ENCODE measurements at regions not wholly inside any gene's neighbourhood (a gene's known extent, or its start where the extent isn't known, plus 50 kb on each side); places are given as distances from the start of the nearest gene placed in this dataset.

DNA sequence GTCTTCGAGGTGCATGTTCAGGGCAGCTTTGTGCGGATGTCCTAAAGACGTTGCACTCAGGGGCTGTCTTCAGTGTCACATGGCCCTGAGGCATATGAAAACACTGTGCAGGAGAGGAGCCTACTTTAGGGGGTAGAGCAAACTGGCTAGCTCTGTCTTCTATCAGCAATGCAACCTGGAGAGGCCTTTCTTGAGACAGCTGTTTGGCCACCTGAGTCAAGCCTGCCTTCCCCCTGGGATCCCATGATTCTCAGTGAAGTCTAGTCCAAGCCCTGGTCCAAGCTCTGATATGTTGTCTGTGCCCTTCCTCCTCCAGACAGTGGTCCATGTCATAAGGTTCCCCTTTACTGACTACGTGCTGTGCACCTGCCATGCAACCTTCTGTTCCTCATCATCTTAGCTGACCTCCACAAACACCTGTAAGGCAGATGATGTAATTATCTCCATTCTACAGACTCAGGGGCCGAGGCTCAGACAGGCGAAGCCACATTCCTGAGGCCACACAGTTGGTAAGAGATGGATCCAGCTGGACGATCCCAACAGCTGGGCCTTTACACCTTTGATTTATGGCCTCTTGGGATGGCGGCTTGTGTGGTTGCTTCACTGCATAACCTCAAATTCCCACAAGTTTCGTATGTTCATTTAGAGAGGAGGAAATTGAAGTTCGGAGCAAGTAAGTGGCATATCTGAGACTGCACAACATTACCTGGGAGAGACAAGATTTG, 109.9 kb downstream of the COPS8 start:
- peaks cover 8% of the 10 kb centered on the region for H3K4me1 Mint-ChIP-seq (ENCODE audit: low read depth)
- peaks cover 16% of the 10 kb centered on the region for H3K27me3 Mint-ChIP-seq
- TF ChIP-seq, protein P1, sequence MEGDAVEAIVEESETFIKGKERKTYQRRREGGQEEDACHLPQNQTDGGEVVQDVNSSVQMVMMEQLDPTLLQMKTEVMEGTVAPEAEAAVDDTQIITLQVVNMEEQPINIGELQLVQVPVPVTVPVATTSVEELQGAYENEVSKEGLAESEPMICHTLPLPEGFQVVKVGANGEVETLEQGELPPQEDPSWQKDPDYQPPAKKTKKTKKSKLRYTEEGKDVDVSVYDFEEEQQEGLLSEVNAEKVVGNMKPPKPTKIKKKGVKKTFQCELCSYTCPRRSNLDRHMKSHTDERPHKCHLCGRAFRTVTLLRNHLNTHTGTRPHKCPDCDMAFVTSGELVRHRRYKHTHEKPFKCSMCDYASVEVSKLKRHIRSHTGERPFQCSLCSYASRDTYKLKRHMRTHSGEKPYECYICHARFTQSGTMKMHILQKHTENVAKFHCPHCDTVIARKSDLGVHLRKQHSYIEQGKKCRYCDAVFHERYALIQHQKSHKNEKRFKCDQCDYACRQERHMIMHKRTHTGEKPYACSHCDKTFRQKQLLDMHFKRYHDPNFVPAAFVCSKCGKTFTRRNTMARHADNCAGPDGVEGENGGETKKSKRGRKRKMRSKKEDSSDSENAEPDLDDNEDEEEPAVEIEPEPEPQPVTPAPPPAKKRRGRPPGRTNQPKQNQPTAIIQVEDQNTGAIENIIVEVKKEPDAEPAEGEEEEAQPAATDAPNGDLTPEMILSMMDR (IDR thresholded peaks at IDR 0.05; ENCODE audit: unreplicated experiment) = no peak
- no peaks in the 10 kb centered on the region for H3K36me3 Mint-ChIP-seq (ENCODE audit: insufficient read depth)
- H3K27ac Mint-ChIP-seq = no peak overlapping the region
- H3K9me3 Mint-ChIP-seq (ENCODE audit: low read depth) = no peaks in the 10 kb centered on the region
- no peak overlapping the region for H3K4me3 Mint-ChIP-seq (ENCODE audit: low read depth)
- no peak for DNase-seq (ENCODE audit: low spot score, unreplicated experiment)

DNA sequence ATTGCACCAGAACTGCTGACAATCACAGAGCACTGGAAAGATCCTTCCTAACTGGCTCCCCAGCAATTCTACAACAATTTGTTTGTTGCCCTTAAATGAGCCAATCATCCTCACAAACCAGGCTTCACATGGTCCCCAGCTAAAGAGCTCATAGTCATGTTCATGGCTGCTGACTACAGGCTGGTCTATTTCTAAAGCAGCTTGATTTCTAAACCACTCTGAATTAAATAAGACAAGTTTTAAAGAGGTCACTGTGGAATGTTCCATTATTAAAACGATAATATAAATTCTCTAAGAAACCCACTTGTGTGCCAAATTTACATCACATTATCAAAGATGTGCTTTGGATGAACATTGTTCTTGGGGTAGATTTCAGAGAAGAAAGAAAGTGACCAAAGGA, 110.7 kb downstream of the COPS8 start:
- TF ChIP-seq, protein P1 (IDR thresholded peaks at IDR 0.05; ENCODE audit: unreplicated experiment) = no peak
- no peak overlapping the region for H3K4me3 Mint-ChIP-seq (ENCODE audit: low read depth)
- no peak for DNase-seq (ENCODE audit: low spot score, unreplicated experiment)
- H3K36me3 Mint-ChIP-seq (ENCODE audit: insufficient read depth) = no peaks in the 10 kb centered on the region
- no peaks in the 10 kb centered on the region for H3K9me3 Mint-ChIP-seq (ENCODE audit: low read depth)
- H3K27me3 Mint-ChIP-seq = peaks cover 16% of the 10 kb centered on the region
- peaks cover 8% of the 10 kb centered on the region for H3K4me1 Mint-ChIP-seq (ENCODE audit: low read depth)
- H3K27ac Mint-ChIP-seq = no peak overlapping the region

DNA sequence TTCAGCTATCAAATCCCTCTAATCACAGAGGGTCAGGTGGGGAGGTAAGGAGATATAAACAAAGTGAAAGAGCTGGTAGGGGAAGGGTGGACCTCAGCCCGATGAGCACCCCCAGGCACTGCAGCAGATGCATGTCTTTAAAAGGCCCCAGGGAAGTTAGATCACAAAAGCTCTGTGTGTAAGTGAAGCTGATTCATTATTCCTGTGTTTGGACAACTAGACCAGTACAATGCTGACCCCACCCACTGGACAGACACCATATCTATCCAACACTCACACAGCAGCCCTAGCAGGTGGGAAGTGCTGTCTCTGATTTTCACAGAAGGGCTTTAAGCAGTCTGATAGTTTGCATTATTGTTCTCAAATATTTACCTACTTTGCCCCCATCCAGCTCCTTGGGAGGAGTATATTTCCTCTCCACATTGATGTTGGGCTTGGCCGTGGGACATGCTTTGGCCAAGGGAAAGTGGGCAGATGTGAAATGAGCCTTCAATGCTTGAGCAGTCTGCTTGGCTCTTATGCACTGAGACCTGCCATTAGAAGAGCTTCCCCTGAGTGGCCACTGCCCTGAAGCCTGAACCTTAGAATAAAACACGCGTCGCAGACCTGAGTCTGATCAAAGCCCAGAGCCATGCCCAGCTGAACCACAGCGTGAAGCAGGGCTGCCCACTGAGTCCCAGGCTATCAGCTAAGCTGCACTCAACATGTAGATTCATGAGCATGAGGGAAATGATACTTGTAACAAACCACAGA, 111.4 kb downstream of the COPS8 start:
- Mint-ChIP-seq H3K27me3 (peaks cover 16% of the 10 kb centered on the region), H3K4me3 (ENCODE audit: low read depth) (no peak overlapping the region), H3K27ac (no peak overlapping the region), H3K9me3 (ENCODE audit: low read depth) (no peaks in the 10 kb centered on the region), H3K4me1 (ENCODE audit: low read depth) (peaks cover 8% of the 10 kb centered on the region), H3K36me3 (ENCODE audit: insufficient read depth) (no peaks in the 10 kb centered on the region)
- TF ChIP-seq, protein P1 (IDR thresholded peaks at IDR 0.05; ENCODE audit: unreplicated experiment) = no peak
- DNase-seq (ENCODE audit: low spot score, unreplicated experiment) = no peak

DNA sequence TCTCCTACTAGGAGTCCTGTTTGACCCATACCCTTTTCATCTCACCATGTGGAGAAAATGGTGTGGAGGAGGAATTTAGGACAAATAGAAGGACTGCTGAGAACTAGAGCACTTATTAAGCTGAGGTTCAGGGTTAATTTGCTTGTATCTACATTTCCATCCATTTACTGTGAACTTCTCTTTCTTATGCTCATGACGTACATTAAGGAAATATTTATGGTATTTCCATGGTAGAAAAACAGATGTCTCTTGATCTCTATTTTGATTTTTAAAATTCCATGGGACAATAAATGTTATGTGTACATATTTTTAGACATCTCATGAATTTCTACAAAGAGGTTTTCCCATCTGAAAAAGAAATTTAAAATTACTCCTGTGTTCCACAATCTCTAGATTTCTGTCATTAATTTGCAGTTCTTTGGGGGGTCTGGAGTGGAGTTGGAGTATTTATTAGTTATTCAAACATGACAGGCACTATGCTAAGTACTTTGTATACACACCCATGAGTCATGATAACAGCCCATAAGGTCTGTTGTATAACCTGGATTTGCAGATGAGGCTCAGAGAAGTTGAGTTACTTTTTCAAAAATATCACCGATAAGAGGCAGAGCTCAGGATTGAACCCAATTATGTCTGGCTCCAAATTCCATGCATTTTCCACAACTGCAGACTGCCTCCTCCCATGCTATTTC, 112.6 kb downstream of the COPS8 start:
- no peak overlapping the region for H3K27ac Mint-ChIP-seq
- DNase-seq (ENCODE audit: low spot score, unreplicated experiment) = no peak
- peaks cover 8% of the 10 kb centered on the region for H3K4me1 Mint-ChIP-seq (ENCODE audit: low read depth)
- no peaks in the 10 kb centered on the region for H3K9me3 Mint-ChIP-seq (ENCODE audit: low read depth)
- TF ChIP-seq, protein P1 (IDR thresholded peaks at IDR 0.05; ENCODE audit: unreplicated experiment) = no peak
- H3K27me3 Mint-ChIP-seq = peaks cover 11% of the 10 kb centered on the region
- no peaks in the 10 kb centered on the region for H3K36me3 Mint-ChIP-seq (ENCODE audit: insufficient read depth)
- H3K4me3 Mint-ChIP-seq (ENCODE audit: low read depth) = no peak overlapping the region

DNA sequence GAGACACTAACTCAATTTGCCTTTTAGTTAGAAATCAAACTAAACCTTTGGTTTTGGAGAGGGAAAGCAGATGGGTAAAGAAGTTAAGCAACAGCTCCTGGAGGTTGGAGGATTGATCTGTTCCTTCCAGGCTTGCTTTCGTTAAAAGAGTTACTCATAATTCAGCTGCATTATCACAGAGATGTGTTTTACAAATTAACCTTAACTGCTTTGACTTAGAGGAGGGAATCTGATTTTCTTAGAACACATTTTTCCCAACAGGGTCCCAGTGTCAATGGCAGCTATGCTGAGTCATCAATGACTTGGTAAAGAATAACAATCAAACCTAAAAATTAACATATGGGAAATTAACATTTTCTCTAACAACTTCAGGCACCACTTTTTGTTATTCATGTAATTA, 113.4 kb downstream of the COPS8 start:
- Mint-ChIP-seq H3K9me3 (ENCODE audit: low read depth) (no peaks in the 10 kb centered on the region), H3K4me3 (ENCODE audit: low read depth) (no peak overlapping the region), H3K36me3 (ENCODE audit: insufficient read depth) (no peaks in the 10 kb centered on the region), H3K27ac (no peak overlapping the region), H3K4me1 (ENCODE audit: low read depth) (peaks cover 8% of the 10 kb centered on the region), H3K27me3 (peaks cover 16% of the 10 kb centered on the region)
- TF ChIP-seq, protein P1 (IDR thresholded peaks at IDR 0.05; ENCODE audit: unreplicated experiment) = no peak
- DNase-seq (ENCODE audit: low spot score, unreplicated experiment) = no peak

Data from progenitor cell of endocrine pancreas (in vitro differentiated cells).